Astrocyte of the cerebellum (primary cell): ENCODE measurements at regions not wholly inside any gene's neighbourhood (a gene's known extent, or its start where the extent isn't known, plus 50 kb on each side); places are given as distances from the start of the nearest gene placed in this dataset.
"Not testable (repeated sequence)": the region's sequence is repeated elsewhere in the genome, so short reads cannot be mapped to it uniquely, and the experiment has no call there.

ENCODE experiments used
- DNase-seq: peaks from one replicate; pipeline ENCODE4 v3.0.0-alpha.2; 2011; ENCODE audit warnings: low read depth
- H3K4me3 ChIP-seq: 2 replicates; pipeline ENCODE4 v1.5.1; 2011; ENCODE audit warnings: mild to moderate bottlenecking, low read depth, low read length, moderate library complexity
- CTCF ChIP-seq: IDR thresholded peaks from 2 replicates; pipeline ENCODE4 v1.5.1; 2012; ENCODE audit warnings: low read length, low read depth, moderate library complexity, mild to moderate bottlenecking; ENCODE audit errors: missing control alignments
- in situ Hi-C: cut with HindIII; loops from 2 replicates; pipeline ENCODE4 v1.10.0; 2017; ENCODE audit warnings: low sequenced_read_pairs

- no peak for DNase-seq
- no peak for TF ChIP-seq CTCF
- no peak overlapping the region for H3K4me3 ChIP-seq
- in situ Hi-C loops: no loop called here
These were observed 51.1 kb upstream of the JADE1 start for GRCh38 chr4:128758314-128758922.

GRCh38 chr4:128757712-128758111, 51.8 kb upstream of the JADE1 start:
- in situ Hi-C loops: no loop called here
- no peak for TF ChIP-seq CTCF
- DNase-seq: no peak
- H3K4me3 ChIP-seq: no peak overlapping the region

- H3K4me3 ChIP-seq: no peak overlapping the region
- in situ Hi-C loops: no loop called here
- TF ChIP-seq CTCF: no peak
- no peak for DNase-seq
These were observed 58.1 kb upstream of the JADE1 start for GRCh38 chr4:128751354-128751753.

- H3K4me3 ChIP-seq, DNase-seq, in situ Hi-C loops: not testable (repeated sequence)
These were observed 67.8 kb upstream of the JADE1 start for GRCh38 chr4:128741748-128742147.

GRCh38 chr4:128737098-128737513, 72.4 kb upstream of the JADE1 start:
- TF ChIP-seq CTCF: no peak
- in situ Hi-C loops: no loop called here
- no peak for DNase-seq
- no peak overlapping the region for H3K4me3 ChIP-seq

GRCh38 chr4:128735714-128736113, 73.8 kb upstream of the JADE1 start:
- DNase-seq: no peak
- no peak overlapping the region for H3K4me3 ChIP-seq
- TF ChIP-seq CTCF: no peak
- in situ Hi-C loops: no loop called here

GRCh38 chr4:128728190-128728589, 81.3 kb upstream of the JADE1 start:
- no peak for DNase-seq
- in situ Hi-C loops: no loop called here
- TF ChIP-seq CTCF: no peak
- H3K4me3 ChIP-seq: no peak overlapping the region
